ENCODE measurements at regions not wholly inside any gene's neighbourhood (a gene's known extent, or its start where the extent isn't known, plus 50 kb on each side); places are given as distances from the start of the nearest gene placed in this dataset.

DNA sequence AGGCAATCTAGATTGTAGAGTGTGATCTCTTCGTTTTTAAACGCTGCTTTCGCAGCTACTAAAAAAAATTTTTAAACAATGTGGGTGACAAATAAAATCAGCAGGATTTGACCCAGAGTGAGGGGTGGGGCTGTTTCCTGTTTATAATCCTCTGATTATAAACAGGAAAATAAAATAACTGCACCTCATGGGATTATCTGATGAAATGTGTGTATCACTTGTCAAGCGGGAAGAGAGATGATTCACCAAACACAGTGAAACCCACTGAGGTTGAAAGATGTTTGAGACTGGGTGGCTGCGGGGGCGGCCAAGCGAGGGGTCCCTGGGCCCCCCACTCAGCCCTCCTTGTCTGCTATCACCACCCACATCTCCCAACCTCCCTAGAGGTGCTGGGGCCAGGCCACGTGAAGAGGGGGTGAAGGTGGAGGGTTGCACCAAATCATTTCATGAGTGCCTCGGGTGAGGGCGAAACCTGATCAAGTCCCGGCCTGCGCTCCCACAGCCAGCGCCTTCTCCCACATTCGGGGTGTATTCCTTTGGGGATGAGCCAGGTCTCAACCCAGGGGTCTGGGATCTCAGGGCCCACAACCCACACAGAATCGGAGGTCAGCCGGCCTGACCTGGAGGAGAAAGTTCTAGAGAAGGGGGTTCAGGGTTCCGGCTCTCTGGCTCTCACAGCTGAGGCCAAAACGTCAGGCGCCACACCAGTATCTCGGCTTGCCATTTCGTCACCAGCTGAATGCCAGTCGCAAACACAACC, 212.5 kb downstream of the BMP7 start:
- intact Hi-C loops (cut with DNase I; ENCODE audit: low total_unique reads) = no loop called here
- no peak for DNase-seq
- TF ChIP-seq POLR2A (IDR thresholded peaks at IDR 0.05) (no peak), POLR2AphosphoS5 (IDR thresholded peaks at IDR 0.05) (no peak)
- TF ChIP-seq, protein P1, sequence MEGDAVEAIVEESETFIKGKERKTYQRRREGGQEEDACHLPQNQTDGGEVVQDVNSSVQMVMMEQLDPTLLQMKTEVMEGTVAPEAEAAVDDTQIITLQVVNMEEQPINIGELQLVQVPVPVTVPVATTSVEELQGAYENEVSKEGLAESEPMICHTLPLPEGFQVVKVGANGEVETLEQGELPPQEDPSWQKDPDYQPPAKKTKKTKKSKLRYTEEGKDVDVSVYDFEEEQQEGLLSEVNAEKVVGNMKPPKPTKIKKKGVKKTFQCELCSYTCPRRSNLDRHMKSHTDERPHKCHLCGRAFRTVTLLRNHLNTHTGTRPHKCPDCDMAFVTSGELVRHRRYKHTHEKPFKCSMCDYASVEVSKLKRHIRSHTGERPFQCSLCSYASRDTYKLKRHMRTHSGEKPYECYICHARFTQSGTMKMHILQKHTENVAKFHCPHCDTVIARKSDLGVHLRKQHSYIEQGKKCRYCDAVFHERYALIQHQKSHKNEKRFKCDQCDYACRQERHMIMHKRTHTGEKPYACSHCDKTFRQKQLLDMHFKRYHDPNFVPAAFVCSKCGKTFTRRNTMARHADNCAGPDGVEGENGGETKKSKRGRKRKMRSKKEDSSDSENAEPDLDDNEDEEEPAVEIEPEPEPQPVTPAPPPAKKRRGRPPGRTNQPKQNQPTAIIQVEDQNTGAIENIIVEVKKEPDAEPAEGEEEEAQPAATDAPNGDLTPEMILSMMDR (IDR thresholded peaks at IDR 0.05 in 8 of 11, conservative IDR thresholded peaks at IDR 0.05 in 3 of 11) = no peak

DNA sequence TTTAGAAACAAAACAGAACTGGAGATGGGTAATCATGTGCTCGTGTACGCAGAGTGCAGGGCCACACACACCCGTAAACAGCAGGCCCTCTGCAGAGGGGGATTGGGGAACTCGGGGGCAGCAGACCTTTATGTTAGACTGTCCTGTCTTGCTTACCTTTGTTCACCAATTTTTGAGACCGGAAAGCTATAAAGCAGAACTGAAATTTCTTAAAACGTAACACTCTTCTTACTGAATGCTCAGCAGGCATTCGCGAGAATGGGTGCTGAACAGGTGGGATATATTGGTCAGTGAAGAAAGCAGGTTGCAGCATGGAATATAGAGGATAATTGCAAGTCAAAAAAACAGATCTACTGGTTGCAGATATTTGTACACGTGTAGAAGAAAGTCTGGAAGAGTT, 211.1 kb downstream of the BMP7 start:
- TF ChIP-seq POLR2AphosphoS5 (IDR thresholded peaks at IDR 0.05) (no peak), POLR2A (IDR thresholded peaks at IDR 0.05) (no peak)
- TF ChIP-seq, protein P1 (IDR thresholded peaks at IDR 0.05 in 8 of 11, conservative IDR thresholded peaks at IDR 0.05 in 3 of 11) = no peak
- Histone ChIP-seq H3K27me3 (replicated peaks in 1 of 7) (peaks cover 0 to 23% (median 0%) of the 10 kb centered on the region in 7 donors), H3K4me1 (no peaks in the 10 kb centered on the region), H3K27ac (no peak overlapping the region), H3K4me3 (no peak overlapping the region), H3K9me3 (peaks cover 0 to 7% (median 0%) of the 10 kb centered on the region in 8 donors), H3K36me3 (no peaks in the 10 kb centered on the region)
- 76 to 79% (median 76%) methylated on average over 9 of the region's 9 CpGs for WGBS, 5 donors
- DNase-seq = no peak
- intact Hi-C loops (cut with DNase I; ENCODE audit: low total_unique reads) = no loop called here

More for the DNA sequence above, 212.5 kb downstream of the BMP7 start:
- H3K4me1 ChIP-seq = no peaks in the 10 kb centered on the region
- no peak overlapping the region for H3K4me3 ChIP-seq
- 78 to 93% (median 89%) methylated on average over 22 of the region's 22 CpGs for WGBS, 5 donors
- peaks cover 0 to 7% (median 0%) of the 10 kb centered on the region in 8 donors for H3K9me3 ChIP-seq
- H3K27ac ChIP-seq = no peak overlapping the region
- H3K36me3 ChIP-seq = no peaks in the 10 kb centered on the region
- H3K27me3 ChIP-seq (replicated peaks in 1 of 7) = peaks cover 0 to 13% (median 0%) of the 10 kb centered on the region in 7 donors

DNA sequence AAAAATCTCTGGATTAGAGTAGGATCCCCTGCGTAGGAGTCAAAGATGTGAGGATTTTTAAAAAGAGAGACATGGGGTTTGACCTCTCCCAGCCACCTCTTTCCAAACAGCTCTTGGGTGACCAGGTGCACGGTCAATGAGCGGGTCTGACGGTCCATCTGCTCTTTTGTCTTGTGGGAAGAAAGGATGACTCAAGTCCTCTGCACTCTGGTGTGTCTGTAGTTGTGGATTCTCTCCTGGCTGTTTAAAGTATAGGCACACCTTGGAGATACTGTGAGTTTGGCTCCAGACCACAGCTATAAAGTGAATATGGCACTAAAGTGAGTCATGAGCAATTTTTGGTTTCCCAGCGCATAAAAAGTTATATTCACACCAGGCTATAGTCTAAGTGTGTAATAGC, 209.8 kb downstream of the BMP7 start:
- Histone ChIP-seq H3K36me3 (no peaks in the 10 kb centered on the region), H3K9me3 (peaks cover 0 to 7% (median 0%) of the 10 kb centered on the region in 8 donors), H3K27ac (no peak overlapping the region), H3K4me1 (no peaks in the 10 kb centered on the region), H3K4me3 (no peak overlapping the region), H3K27me3 (replicated peaks in 1 of 7) (peaks cover 0 to 36% (median 0%) of the 10 kb centered on the region in 7 donors)
- no peak for DNase-seq
- intact Hi-C loops (cut with DNase I; ENCODE audit: low total_unique reads) = no loop called here
- TF ChIP-seq POLR2A (IDR thresholded peaks at IDR 0.05) (no peak), POLR2AphosphoS5 (IDR thresholded peaks at IDR 0.05) (no peak)
- TF ChIP-seq, protein P1 (IDR thresholded peaks at IDR 0.05 in 8 of 11, conservative IDR thresholded peaks at IDR 0.05 in 3 of 11) = no peak
- 86 to 95% (median 88%) methylated on average over 5 of the region's 5 CpGs for WGBS, 5 donors

DNA sequence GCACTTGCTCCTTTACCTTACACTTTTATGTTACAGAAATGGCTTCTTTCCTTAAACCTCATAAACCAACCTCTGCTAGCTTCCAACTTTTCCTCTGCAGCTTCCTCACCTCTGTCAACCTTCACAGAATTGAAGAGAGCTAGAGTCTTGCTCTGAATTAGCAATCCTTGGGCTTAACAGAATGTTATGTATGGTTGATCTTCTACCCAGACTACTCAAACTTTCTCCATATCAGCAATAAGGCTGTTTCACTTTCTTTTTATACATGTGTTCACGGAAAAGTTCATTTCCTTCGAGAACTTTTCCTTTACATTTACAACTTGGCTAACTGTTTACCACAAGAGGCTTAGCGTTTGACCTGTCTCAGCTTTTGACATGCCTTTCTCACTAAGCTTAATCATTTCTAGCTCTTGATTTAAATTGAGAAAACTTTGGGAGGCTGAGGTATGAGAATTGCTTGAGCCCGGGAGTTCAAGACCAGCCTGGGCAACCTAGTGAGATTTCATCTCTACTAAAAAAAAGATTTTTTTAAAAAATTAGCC, 207.3 kb downstream of the BMP7 start:
- H3K36me3 ChIP-seq = no peaks in the 10 kb centered on the region
- H3K27me3 ChIP-seq (replicated peaks in 1 of 7) = peaks cover 0 to 53% (median 0%) of the 10 kb centered on the region in 7 donors
- WGBS, 5 donors = 54 to 72% (median 59%) methylated on average over 4 of the region's 4 CpGs
- no peaks in the 10 kb centered on the region for H3K4me1 ChIP-seq
- H3K9me3 ChIP-seq = no peaks in the 10 kb centered on the region
- no peak overlapping the region for H3K4me3 ChIP-seq
- intact Hi-C loops (cut with DNase I; ENCODE audit: low total_unique reads) = no loop called here
- TF ChIP-seq POLR2A (IDR thresholded peaks at IDR 0.05) (no peak), POLR2AphosphoS5 (IDR thresholded peaks at IDR 0.05) (no peak)
- TF ChIP-seq, protein P1 (IDR thresholded peaks at IDR 0.05 in 8 of 11, conservative IDR thresholded peaks at IDR 0.05 in 3 of 11) = no peak
- no peak overlapping the region for H3K27ac ChIP-seq
- DNase-seq = no peak
